Dedifferentiated amniotic fluid mesenchymal stem cell (primary cell): ENCODE measurements at regions not wholly inside any gene's neighbourhood (a gene's known extent, or its start where the extent isn't known, plus 50 kb on each side); places are given as distances from the start of the nearest gene placed in this dataset.
"Not testable (repeated sequence)": the region's sequence is repeated elsewhere in the genome, so short reads cannot be mapped to it uniquely, and the experiment has no call there.

Source experiments
- DNase-seq: peaks from one replicate; pipeline ENCODE4 v3.0.0-alpha.2; 2016; ENCODE audit errors: extremely low spot score

GRCh38 chr17:77837917-77838316 is 120.6 kb upstream of the TNRC6C start:
- no peak for DNase-seq

- DNase-seq: no peak
Measured at GRCh38 chr17:77838748-77839697, 119.5 kb upstream of the TNRC6C start.

- no peak for DNase-seq
Measured at GRCh38 chr17:77839698-77840512, 118.6 kb upstream of the TNRC6C start.

- no peak for DNase-seq
Measured at GRCh38 chr17:77840513-77841165, 117.9 kb upstream of the TNRC6C start.

- DNase-seq: no peak
Measured at GRCh38 chr17:77841742-77842527, 116.6 kb upstream of the TNRC6C start.

GRCh38 chr17:77842528-77843147 is 115.9 kb upstream of the TNRC6C start:
- DNase-seq: no peak

- not testable (repeated sequence) for DNase-seq
Measured at GRCh38 chr17:77843255-77843895, 115.1 kb upstream of the TNRC6C start.

- DNase-seq: no peak
Measured at GRCh38 chr17:77843896-77844295, 114.6 kb upstream of the TNRC6C start.

GRCh38 chr17:77844681-77845080 is 113.8 kb upstream of the TNRC6C start:
- DNase-seq: no peak

GRCh38 chr17:77845541-77846225 is 112.8 kb upstream of the TNRC6C start:
- DNase-seq: no peak

- no peak for DNase-seq
Measured at GRCh38 chr17:77846531-77847085, 111.9 kb upstream of the TNRC6C start.

- no peak for DNase-seq
Measured at GRCh38 chr17:77847221-77848085, 111.0 kb upstream of the TNRC6C start.

- no peak for DNase-seq
Measured at GRCh38 chr17:77848257-77848656, 110.2 kb upstream of the TNRC6C start.

- DNase-seq: no peak
Measured at GRCh38 chr17:77849239-77849638, 109.3 kb upstream of the TNRC6C start.

GRCh38 chr17:77851921-77852320 is 106.6 kb upstream of the TNRC6C start:
- no peak for DNase-seq

GRCh38 chr17:77852731-77853130 is 105.8 kb upstream of the TNRC6C start:
- DNase-seq: no peak

GRCh38 chr17:77853191-77853977 is 105.1 kb upstream of the TNRC6C start:
- DNase-seq: no peak
